ENCODE measurements at regions not wholly inside any gene's neighbourhood (a gene's known extent, or its start where the extent isn't known, plus 50 kb on each side); places are given as distances from the start of the nearest gene placed in this dataset.

DNA sequence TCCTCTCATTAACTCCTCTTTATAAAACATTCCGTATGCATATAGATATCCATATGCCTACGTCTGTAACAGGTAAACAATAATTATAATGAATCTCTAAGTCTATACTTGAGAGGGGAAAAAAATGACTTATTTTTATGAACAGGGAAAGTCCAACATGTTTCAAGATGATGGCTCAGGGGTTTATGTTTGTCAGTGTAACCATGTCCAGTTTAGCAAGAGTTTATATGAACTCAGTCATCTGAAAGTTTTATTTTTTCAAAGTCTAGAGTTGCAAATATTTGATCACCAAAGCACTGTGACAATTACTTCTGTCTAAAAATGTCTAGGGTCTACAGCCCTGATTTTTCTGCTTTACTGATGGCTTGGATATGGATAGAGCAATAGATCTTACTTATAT lies 559.4 kb upstream of the KCNMB2 start:
- H3K4me3 ChIP-seq (ENCODE audit: control insufficient read depth, low read depth, low read length) = no peak overlapping the region
- DNase-seq (ENCODE audit: low read depth) = no peak
- TF ChIP-seq, protein P1, sequence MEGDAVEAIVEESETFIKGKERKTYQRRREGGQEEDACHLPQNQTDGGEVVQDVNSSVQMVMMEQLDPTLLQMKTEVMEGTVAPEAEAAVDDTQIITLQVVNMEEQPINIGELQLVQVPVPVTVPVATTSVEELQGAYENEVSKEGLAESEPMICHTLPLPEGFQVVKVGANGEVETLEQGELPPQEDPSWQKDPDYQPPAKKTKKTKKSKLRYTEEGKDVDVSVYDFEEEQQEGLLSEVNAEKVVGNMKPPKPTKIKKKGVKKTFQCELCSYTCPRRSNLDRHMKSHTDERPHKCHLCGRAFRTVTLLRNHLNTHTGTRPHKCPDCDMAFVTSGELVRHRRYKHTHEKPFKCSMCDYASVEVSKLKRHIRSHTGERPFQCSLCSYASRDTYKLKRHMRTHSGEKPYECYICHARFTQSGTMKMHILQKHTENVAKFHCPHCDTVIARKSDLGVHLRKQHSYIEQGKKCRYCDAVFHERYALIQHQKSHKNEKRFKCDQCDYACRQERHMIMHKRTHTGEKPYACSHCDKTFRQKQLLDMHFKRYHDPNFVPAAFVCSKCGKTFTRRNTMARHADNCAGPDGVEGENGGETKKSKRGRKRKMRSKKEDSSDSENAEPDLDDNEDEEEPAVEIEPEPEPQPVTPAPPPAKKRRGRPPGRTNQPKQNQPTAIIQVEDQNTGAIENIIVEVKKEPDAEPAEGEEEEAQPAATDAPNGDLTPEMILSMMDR (conservative IDR thresholded peaks at IDR 0.05; ENCODE audit: control insufficient read depth, insufficient read depth, low read depth, low read length) = no peak

DNA sequence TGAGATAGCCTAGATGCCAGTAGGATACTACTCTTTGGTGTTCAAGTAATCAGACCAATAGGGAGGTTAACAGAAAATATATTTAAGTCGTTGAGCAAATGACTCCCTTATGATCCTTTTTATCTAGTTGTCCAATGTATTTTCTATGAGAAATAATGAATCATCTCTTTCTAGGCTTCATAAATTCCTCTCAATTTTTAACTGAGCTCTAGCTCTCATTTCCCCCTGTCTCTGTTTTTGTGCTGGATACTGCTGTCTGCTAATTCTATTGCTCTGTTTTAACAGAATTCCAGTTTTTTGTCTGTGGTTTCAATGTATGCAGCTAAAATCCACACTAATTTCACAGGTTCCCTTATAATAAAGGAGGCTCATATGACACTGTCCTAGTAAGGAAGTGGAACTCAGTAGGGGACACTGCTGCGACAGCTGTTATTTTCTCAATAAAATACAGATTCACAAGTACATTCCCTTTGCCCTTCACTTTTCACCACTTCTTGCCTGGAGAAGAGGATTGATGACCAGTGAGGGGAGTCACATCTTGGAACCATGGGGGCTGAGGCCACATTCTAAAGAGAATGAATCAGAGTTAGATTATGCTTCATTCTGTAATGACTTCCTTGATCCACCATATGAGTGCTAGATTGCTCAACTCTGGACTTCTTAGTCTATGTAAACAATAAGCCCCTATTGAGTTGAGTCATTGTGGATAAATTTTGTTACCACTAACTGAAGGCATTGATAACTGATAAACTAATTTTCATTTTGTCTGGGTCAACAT lies 558.7 kb upstream of the KCNMB2 start:
- H3K4me3 ChIP-seq (ENCODE audit: control insufficient read depth, low read depth, low read length) = no peak overlapping the region
- peak; percentile 97 for DNase-seq (ENCODE audit: low read depth)

DNA sequence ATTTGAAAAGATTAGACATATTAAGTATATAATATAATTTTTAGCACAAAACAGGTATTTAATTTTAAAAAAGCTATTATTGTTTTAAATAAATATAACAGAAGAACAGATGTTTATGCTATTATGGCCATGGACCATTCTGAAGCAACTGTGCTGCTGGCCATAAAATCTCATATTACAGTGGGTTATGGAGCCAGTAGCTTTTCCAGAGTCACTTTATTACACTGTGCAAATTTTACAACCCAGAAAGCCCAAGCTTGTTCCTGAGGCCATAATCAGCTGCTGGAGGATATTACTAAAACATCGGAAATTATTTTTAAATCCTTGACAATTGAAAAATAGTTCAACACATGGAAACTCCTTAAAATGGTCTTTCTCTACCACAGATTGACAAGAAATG lies 557.3 kb upstream of the KCNMB2 start:
- TF ChIP-seq, protein P1 (conservative IDR thresholded peaks at IDR 0.05; ENCODE audit: control insufficient read depth, insufficient read depth, low read depth, low read length) = no peak
- no peak for DNase-seq (ENCODE audit: low read depth)
- no peak overlapping the region for H3K4me3 ChIP-seq (ENCODE audit: control insufficient read depth, low read depth, low read length)

More for the DNA sequence above, 558.7 kb upstream of the KCNMB2 start:
- TF ChIP-seq, protein P1 (conservative IDR thresholded peaks at IDR 0.05; ENCODE audit: control insufficient read depth, insufficient read depth, low read depth, low read length) = no peak

DNA sequence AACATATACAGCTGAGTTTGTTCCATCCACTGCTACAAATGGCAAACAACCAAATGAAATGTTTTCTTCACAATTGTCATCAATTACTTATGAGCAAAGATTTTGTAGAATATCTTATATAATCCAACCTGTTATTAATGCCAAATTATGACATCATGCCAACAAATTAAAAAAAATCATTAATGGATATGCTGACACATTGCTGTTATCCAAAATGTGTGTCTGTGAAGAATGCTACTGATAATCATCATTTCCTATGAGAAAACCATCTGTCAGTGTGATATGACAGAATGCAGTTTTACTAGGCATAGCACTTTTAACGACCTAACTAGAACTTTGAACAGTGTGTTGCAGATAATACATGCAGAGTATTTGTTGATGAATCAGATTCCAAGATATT lies 556.5 kb upstream of the KCNMB2 start:
- TF ChIP-seq, protein P1 (conservative IDR thresholded peaks at IDR 0.05; ENCODE audit: control insufficient read depth, insufficient read depth, low read depth, low read length) = no peak
- DNase-seq (ENCODE audit: low read depth) = no peak
- H3K4me3 ChIP-seq (ENCODE audit: control insufficient read depth, low read depth, low read length) = no peak overlapping the region

DNA sequence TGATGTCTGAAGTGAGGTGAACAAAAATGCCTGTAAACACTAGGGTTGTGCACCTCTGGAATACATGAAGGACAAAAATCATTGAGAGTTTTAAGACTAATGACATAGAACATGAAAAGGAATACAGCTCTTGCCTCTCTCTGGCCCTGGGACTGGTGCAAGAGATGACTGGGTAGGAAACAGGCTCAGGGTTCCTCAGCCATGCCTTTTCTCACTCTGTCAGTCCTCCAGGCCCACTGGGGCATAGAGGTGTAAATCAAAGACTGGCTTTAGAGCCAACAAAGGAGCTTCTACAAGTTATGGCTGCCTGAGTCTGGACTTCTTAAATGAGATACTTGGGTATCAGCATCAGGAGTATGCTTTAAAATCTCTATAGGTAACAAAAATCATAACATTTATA lies 554.7 kb upstream of the KCNMB2 start:
- TF ChIP-seq, protein P1 (conservative IDR thresholded peaks at IDR 0.05; ENCODE audit: control insufficient read depth, insufficient read depth, low read depth, low read length) = no peak
- no peak overlapping the region for H3K4me3 ChIP-seq (ENCODE audit: control insufficient read depth, low read depth, low read length)
- DNase-seq (ENCODE audit: low read depth) = no peak

DNA sequence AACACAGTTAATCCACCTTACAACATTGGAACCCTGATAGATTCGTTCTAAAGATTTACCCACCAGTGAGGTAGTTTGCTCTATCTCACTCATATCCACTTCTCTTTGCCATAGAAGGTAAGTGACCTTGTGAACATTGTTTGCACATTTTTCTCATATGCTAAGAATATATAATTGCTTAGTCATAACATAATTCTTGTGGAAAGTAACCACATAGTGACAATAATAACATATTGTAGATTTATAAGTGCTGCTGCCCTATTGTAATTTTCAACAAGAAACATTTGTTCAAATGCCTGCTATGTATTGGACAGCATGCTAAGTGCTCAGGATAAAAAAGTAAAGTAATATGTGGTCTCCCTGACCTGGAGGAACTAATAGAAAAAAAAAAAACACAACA lies 554.2 kb upstream of the KCNMB2 start:
- TF ChIP-seq, protein P1 (conservative IDR thresholded peaks at IDR 0.05; ENCODE audit: control insufficient read depth, insufficient read depth, low read depth, low read length) = no peak
- no peak overlapping the region for H3K4me3 ChIP-seq (ENCODE audit: control insufficient read depth, low read depth, low read length)
- peak; percentile 52 for DNase-seq (ENCODE audit: low read depth)
